Kidney (tissue), 13 donors: ENCODE measurements at regions not wholly inside any gene's neighbourhood (a gene's known extent, or its start where the extent isn't known, plus 50 kb on each side); places are given as distances from the start of the nearest gene placed in this dataset.

Experiments used
- DNase-seq, 5 donors: peaks; one replicate each; pipeline ENCODE4 v3.0.0-alpha.2; 2013 to 2020
- FAIRE-seq: peaks from 2 replicates; lab custom pipeline; 2012; peaks lifted over from hg19 to GRCh38; lab: Jason Lieb, UNC
- H3K27ac ChIP-seq, 2 donors: one replicate each; pipeline ENCODE4 v1.7.0; 2013; ENCODE audit warnings: low read depth in 2 of 2, low read length in 2 of 2, inconsistent platforms in 1 of 2
- H3K27me3 ChIP-seq: one replicate; pipeline ENCODE4 v1.7.1; 2013; ENCODE audit warnings: low read length, inconsistent platforms; ENCODE audit not compliant: control insufficient read depth, insufficient read depth
- H3K36me3 ChIP-seq, 3 donors: one replicate each; pipeline versions ENCODE4 v1.7.0 to v1.7.1; 2013; ENCODE audit warnings: low read length in 3 of 3, control low read depth in 1 of 3, inconsistent platforms in 1 of 3; ENCODE audit not compliant: insufficient read depth in 3 of 3, control insufficient read depth in 2 of 3
- H3K4me1 ChIP-seq, 3 donors: one replicate each; pipeline versions ENCODE4 v1.7.0 to v1.7.1; 2013; ENCODE audit warnings: low read length in 3 of 3, inconsistent platforms in 1 of 3, low read depth in 1 of 3; ENCODE audit not compliant: control insufficient read depth in 2 of 3, insufficient read depth in 2 of 3
- H3K4me3 ChIP-seq, 3 donors: one replicate each; pipeline versions ENCODE4 v1.7.0 to v1.8.1; 2013; ENCODE audit warnings: low read length in 3 of 3, control low read depth in 1 of 3, inconsistent platforms in 1 of 3
- H3K9ac ChIP-seq, 3 donors: one replicate each; pipeline versions ENCODE4 v1.7.0 to v1.7.1; 2013; ENCODE audit warnings: low read length in 3 of 3, control low read depth in 1 of 3, inconsistent platforms in 1 of 3
- H3K9me3 ChIP-seq, 3 donors: one replicate each; pipeline versions ENCODE4 v1.7.0 to v1.7.1; 2013; ENCODE audit warnings: low read length in 3 of 3, control low read depth in 1 of 3, inconsistent platforms in 1 of 3; ENCODE audit not compliant: control insufficient read depth in 2 of 3, insufficient read depth in 1 of 3
- intact Hi-C: fragments of 100-400 bp; cut with DNase I; formaldehyde crosslinking; loops from one replicate; pipeline ENCODE4 v1.11.1; 2022
- TF ChIP-seq, protein P1 (sequence below): IDR thresholded peaks from 3 replicates; pipeline ENCODE4 v1.5.1; 2012; ENCODE audit warnings: mild to moderate bottlenecking, moderate library complexity, borderline replicate concordance; ENCODE audit not compliant: insufficient read depth; ENCODE audit errors: extremely low read depth
- donor health status: control.
- donor health status: control.
- donor health status: control.
- donor health status: control.
- donor health status: control.
- donor health status: DM: yes; HTN: yes; CAD: no.
- donor health status: Normal renal cell carcinoma (clear cell type).

DNA sequence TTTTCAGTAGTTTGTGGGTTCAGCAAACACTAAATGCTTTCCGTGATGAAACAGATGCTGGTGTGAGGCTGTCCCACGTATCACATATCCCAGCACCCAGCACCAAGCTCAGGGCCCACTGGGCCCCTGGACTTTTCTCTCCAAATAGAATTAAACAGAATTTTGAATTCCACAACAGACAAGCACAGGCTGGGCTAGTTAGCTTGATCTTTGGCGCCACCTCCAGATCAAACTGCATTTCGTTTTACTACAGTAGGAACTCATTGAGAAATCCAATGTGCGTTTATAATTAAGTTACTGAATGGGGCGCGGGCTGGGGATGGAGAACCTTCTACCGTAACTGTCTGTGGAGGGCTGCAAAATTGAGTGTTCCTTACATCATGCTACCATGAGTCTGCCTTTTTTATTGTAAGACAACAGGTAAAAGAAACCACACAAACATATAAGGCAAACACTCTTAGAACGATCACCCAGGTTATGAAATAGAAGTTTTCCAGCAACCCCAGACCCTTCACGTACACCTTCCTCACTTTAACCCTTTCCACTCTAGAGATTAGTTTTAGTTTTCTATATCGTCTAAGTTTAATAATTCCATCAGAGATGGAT lies 107.8 kb downstream of the ZFP64 start:
- DNase-seq: peak in 4 of 5 donors; percentile 67 to 88 (median 80)
- Histone ChIP-seq H3K4me3 (no peak overlapping the region), H3K9ac (no peak overlapping the region), H3K27me3 (no peaks in the 10 kb centered on the region), H3K9me3 (peaks cover 0 to 11% (median 0%) of the 10 kb centered on the region in 3 donors), H3K27ac (no peak overlapping the region), H3K4me1 (no peaks in the 10 kb centered on the region), H3K36me3 (peaks cover 0 to 5% (median 0%) of the 10 kb centered on the region in 3 donors)
- FAIRE-seq: no peak
- TF ChIP-seq, protein P1, sequence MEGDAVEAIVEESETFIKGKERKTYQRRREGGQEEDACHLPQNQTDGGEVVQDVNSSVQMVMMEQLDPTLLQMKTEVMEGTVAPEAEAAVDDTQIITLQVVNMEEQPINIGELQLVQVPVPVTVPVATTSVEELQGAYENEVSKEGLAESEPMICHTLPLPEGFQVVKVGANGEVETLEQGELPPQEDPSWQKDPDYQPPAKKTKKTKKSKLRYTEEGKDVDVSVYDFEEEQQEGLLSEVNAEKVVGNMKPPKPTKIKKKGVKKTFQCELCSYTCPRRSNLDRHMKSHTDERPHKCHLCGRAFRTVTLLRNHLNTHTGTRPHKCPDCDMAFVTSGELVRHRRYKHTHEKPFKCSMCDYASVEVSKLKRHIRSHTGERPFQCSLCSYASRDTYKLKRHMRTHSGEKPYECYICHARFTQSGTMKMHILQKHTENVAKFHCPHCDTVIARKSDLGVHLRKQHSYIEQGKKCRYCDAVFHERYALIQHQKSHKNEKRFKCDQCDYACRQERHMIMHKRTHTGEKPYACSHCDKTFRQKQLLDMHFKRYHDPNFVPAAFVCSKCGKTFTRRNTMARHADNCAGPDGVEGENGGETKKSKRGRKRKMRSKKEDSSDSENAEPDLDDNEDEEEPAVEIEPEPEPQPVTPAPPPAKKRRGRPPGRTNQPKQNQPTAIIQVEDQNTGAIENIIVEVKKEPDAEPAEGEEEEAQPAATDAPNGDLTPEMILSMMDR: peak; percentile 44
- intact Hi-C loops: no loop called here

DNA sequence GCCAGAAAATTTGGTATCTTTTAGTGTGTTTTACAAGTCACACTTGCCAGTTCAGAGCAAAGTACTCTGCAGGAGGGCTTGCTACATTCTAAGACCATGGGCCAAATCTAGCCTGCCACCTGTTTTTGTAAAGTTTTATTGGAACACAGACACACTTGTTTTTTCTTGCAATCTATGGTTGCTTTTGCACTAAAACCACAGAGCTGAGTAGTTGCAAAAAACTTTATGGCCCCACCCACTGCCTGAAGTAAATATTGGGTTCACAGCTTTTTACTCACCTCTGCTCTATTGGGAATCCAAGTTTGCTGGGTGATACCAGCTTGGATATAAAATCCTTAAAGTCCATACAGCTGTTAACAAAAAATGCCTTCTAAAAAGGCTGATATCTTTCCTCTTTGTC lies 109.0 kb downstream of the ZFP64 start:
- no peak overlapping the region for H3K27ac ChIP-seq
- no peak overlapping the region for H3K4me3 ChIP-seq
- peaks cover 0 to 10% (median 0%) of the 10 kb centered on the region in 3 donors for H3K9me3 ChIP-seq
- no peak overlapping the region for H3K9ac ChIP-seq
- intact Hi-C loops: no loop called here
- DNase-seq (no peak), FAIRE-seq (no peak)
- H3K27me3 ChIP-seq: no peaks in the 10 kb centered on the region
- H3K4me1 ChIP-seq: no peaks in the 10 kb centered on the region
- no peaks in the 10 kb centered on the region for H3K36me3 ChIP-seq
- TF ChIP-seq, protein P1: no peak

DNA sequence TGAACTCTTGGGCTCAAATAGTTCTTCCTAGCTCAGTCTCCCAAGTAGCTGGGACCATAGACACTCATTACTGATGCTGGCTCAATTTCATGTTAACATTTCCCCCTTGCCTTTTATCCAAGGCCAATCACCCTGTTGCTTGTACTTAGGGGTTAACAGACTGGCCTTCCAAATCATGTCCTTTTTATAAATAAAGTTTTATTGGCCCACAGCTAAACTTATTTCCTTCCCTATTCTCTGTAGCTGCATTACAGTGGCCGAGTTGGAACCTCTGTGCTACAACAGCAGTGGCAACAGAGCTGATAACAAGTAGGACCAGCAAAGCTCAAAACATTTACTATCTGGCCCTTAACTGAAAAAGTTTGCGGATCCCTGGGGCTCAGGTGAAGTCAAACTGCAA lies 109.8 kb downstream of the ZFP64 start:
- no peak for FAIRE-seq
- H3K4me1 ChIP-seq: no peaks in the 10 kb centered on the region
- peaks cover 0 to 2% (median 0%) of the 10 kb centered on the region in 3 donors for H3K9me3 ChIP-seq
- no peaks in the 10 kb centered on the region for H3K36me3 ChIP-seq
- intact Hi-C loops: no loop called here
- no peak overlapping the region for H3K9ac ChIP-seq
- no peaks in the 10 kb centered on the region for H3K27me3 ChIP-seq
- TF ChIP-seq, protein P1: no peak
- no peak overlapping the region for H3K4me3 ChIP-seq
- DNase-seq: no peak
- no peak overlapping the region for H3K27ac ChIP-seq

DNA sequence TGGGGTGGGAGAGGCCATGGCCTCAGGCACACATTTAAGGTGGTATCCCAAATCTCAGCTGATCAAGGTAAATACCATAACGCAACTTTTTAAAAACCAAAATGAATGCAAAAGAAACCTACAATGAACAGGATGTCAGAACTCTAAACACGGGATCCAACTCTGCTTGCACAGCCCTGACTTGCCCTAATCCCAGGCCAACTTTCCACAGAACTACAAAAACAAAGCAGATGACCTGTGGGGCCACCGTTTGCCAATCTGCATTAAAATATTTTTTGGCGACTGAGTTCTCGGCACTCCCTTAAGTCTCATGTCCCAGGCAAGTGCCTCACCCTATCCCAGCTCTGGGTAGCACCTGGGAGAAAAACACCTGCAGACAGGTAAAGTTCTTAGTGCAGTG lies 110.5 kb downstream of the ZFP64 start:
- Histone ChIP-seq H3K4me3 (no peak overlapping the region), H3K9ac (no peak overlapping the region), H3K9me3 (no peaks in the 10 kb centered on the region), H3K4me1 (no peaks in the 10 kb centered on the region), H3K36me3 (no peaks in the 10 kb centered on the region), H3K27ac (no peak overlapping the region), H3K27me3 (no peaks in the 10 kb centered on the region)
- intact Hi-C loops: no loop called here
- DNase-seq (no peak), FAIRE-seq (no peak)
- TF ChIP-seq, protein P1: no peak
